Uterus (tissue), 3 donors: ENCODE measurements at regions not wholly inside any gene's neighbourhood (a gene's known extent, or its start where the extent isn't known, plus 50 kb on each side); places are given as distances from the start of the nearest gene placed in this dataset.

ENCODE experiments used
- DNase-seq, 2 donors: peaks; one replicate each; pipeline ENCODE4 v3.0.0-alpha.2; 2019 to 2020
- H3K27ac ChIP-seq, 2 donors: fragments of 200-600 bp; sonication (generic); 1 replicate in 1 of 2; 2 replicates in 1 of 2; pipeline ENCODE4 v1.5.1; 2016 to 2018
- H3K27me3 ChIP-seq, 2 donors: fragments of 200-600 bp; sonication (generic); one replicate each; pipeline ENCODE4 v1.5.1; 2018 to 2019; ENCODE audit warnings: control low read depth in 1 of 2
- H3K36me3 ChIP-seq, 2 donors: fragments of 200-600 bp; sonication (generic); one replicate each; pipeline ENCODE4 v1.5.1; 2019; ENCODE audit warnings: control low read depth in 1 of 2
- H3K4me1 ChIP-seq, 2 donors: fragments of 200-600 bp; sonication (generic); one replicate each; pipeline ENCODE4 v1.5.1; 2018 to 2019; ENCODE audit warnings: control low read depth in 1 of 2
- H3K4me3 ChIP-seq, 2 donors: fragments of 200-600 bp; sonication (generic); 1 replicate in 1 of 2; 2 replicates in 1 of 2; pipeline ENCODE4 v1.5.1; 2018 to 2019; ENCODE audit warnings: mild to moderate bottlenecking in 1 of 2
- H3K9me3 ChIP-seq, 2 donors: fragments of 200-600 bp; sonication (generic); one replicate each; pipeline ENCODE4 v1.5.1; 2019; ENCODE audit warnings: control low read depth in 1 of 2
- POLR2A ChIP-seq, 2 donors: fragments of 450-650 bp; IDR thresholded peaks; one replicate each; pipeline ENCODE4 v1.6.1; 2016; ENCODE audit warnings: antibody characterized with exemption in 2 of 2, mild to moderate bottlenecking in 1 of 2, moderate library complexity in 1 of 2
- intact Hi-C: fragments of 100-400 bp; cut with DNase I; formaldehyde crosslinking; loops from one replicate; pipeline ENCODE4 v1.15.1; 2023; ENCODE audit warnings: low total_unique reads
- TF ChIP-seq, protein P1 (sequence below), 4 experiments: fragments of 200-600 bp in 2 of 4; fragments of 450-650 bp in 2 of 4; sonication (generic) in 2 of 4; IDR thresholded peaks; one replicate each; pipeline ENCODE4 v1.5.1; 2016 to 2019; ENCODE audit warnings: antibody characterized with exemption in 4 of 4, mild to moderate bottlenecking in 2 of 4, moderate library complexity in 1 of 4
- donor health status: DM: yes; HTN: yes; CAD: no.

- H3K36me3 ChIP-seq, result no peaks in the 10 kb centered on the region
- no peaks in the 10 kb centered on the region for H3K27me3 ChIP-seq
- DNase-seq, result no peak
- TF ChIP-seq, protein P1, sequence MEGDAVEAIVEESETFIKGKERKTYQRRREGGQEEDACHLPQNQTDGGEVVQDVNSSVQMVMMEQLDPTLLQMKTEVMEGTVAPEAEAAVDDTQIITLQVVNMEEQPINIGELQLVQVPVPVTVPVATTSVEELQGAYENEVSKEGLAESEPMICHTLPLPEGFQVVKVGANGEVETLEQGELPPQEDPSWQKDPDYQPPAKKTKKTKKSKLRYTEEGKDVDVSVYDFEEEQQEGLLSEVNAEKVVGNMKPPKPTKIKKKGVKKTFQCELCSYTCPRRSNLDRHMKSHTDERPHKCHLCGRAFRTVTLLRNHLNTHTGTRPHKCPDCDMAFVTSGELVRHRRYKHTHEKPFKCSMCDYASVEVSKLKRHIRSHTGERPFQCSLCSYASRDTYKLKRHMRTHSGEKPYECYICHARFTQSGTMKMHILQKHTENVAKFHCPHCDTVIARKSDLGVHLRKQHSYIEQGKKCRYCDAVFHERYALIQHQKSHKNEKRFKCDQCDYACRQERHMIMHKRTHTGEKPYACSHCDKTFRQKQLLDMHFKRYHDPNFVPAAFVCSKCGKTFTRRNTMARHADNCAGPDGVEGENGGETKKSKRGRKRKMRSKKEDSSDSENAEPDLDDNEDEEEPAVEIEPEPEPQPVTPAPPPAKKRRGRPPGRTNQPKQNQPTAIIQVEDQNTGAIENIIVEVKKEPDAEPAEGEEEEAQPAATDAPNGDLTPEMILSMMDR (IDR thresholded peaks at IDR 0.05), result no peak
- no peak for TF ChIP-seq POLR2A (IDR thresholded peaks at IDR 0.05)
- intact Hi-C loops, result no loop called here
- no peak overlapping the region for H3K4me3 ChIP-seq
- H3K4me1 ChIP-seq, result no peaks in the 10 kb centered on the region
- H3K9me3 ChIP-seq, result no peaks in the 10 kb centered on the region
- H3K27ac ChIP-seq, result no peak overlapping the region
Measured at GRCh38 chr11:103768816-103769215, 267.6 kb upstream of the DDI1 start.

GRCh38 chr11:103773059-103773458, 263.4 kb upstream of the DDI1 start:
- H3K36me3 ChIP-seq, result no peaks in the 10 kb centered on the region
- H3K27ac ChIP-seq, result peak overlapping the region; percentile 55 to 56
- no peak overlapping the region for H3K4me3 ChIP-seq
- no peaks in the 10 kb centered on the region for H3K9me3 ChIP-seq
- H3K4me1 ChIP-seq, result peaks cover 0 to 5% of the 10 kb centered on the region in 2 donors
- TF ChIP-seq, protein P1 (IDR thresholded peaks at IDR 0.05), result no peak
- no peak for TF ChIP-seq POLR2A (IDR thresholded peaks at IDR 0.05)
- no peaks in the 10 kb centered on the region for H3K27me3 ChIP-seq
- no peak for DNase-seq
- intact Hi-C loops, result no loop called here

GRCh38 chr11:103773537-103773936, 262.9 kb upstream of the DDI1 start:
- no peak for DNase-seq
- intact Hi-C loops, result no loop called here
- no peak for TF ChIP-seq POLR2A (IDR thresholded peaks at IDR 0.05)
- TF ChIP-seq, protein P1 (IDR thresholded peaks at IDR 0.05), result no peak
- no peaks in the 10 kb centered on the region for H3K36me3 ChIP-seq
- H3K4me3 ChIP-seq, result no peak overlapping the region
- no peaks in the 10 kb centered on the region for H3K27me3 ChIP-seq
- H3K27ac ChIP-seq, result peak overlapping the region; percentile 55 to 56
- H3K4me1 ChIP-seq, result peaks cover 0 to 5% of the 10 kb centered on the region in 2 donors
- H3K9me3 ChIP-seq, result no peaks in the 10 kb centered on the region

- H3K9me3 ChIP-seq, result no peaks in the 10 kb centered on the region
- TF ChIP-seq, protein P1 (IDR thresholded peaks at IDR 0.05), result no peak
- no peak for TF ChIP-seq POLR2A (IDR thresholded peaks at IDR 0.05)
- intact Hi-C loops, result no loop called here
Measured at GRCh38 chr11:103779054-103779453, 257.4 kb upstream of the DDI1 start.

DNA sequence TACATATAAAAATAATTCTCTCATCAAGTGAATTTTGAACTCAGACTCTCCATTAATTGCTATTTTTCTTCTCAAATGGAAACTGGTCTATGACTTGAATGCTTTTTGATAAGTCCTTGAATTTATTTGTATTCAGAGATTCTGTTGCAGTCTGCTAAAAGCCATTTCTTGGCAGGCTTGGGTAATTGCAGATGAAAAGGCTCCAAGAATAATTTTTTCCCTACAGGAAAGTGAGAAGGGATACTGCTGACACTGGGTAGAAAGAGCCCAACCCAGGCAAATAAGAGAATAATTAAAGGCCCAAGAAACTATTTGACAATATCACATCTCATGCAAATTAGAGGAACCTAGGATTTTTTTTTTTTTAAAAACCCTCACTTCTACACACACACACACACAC, 246.5 kb upstream of the DDI1 start:
- H3K4me3 ChIP-seq, result no peak overlapping the region
- no peak for DNase-seq
- intact Hi-C loops, result no loop called here
- no peaks in the 10 kb centered on the region for H3K36me3 ChIP-seq
- TF ChIP-seq POLR2A (IDR thresholded peaks at IDR 0.05), result no peak
- TF ChIP-seq, protein P1 (IDR thresholded peaks at IDR 0.05), result no peak
- no peaks in the 10 kb centered on the region for H3K9me3 ChIP-seq
- H3K27me3 ChIP-seq, result no peaks in the 10 kb centered on the region
- no peak overlapping the region for H3K27ac ChIP-seq
- no peaks in the 10 kb centered on the region for H3K4me1 ChIP-seq

More at GRCh38 chr11:103779054-103779453, 257.4 kb upstream of the DDI1 start:
- no peak for DNase-seq
- Histone ChIP-seq H3K4me1 (peaks cover 0 to 5% of the 10 kb centered on the region in 2 donors), H3K27me3 (no peaks in the 10 kb centered on the region), H3K27ac (no peak overlapping the region), H3K4me3 (no peak overlapping the region), H3K36me3 (no peaks in the 10 kb centered on the region)
